ENCODE measurements at regions not wholly inside any gene's neighbourhood (a gene's known extent, or its start where the extent isn't known, plus 50 kb on each side); places are given as distances from the start of the nearest gene placed in this dataset.

DNA sequence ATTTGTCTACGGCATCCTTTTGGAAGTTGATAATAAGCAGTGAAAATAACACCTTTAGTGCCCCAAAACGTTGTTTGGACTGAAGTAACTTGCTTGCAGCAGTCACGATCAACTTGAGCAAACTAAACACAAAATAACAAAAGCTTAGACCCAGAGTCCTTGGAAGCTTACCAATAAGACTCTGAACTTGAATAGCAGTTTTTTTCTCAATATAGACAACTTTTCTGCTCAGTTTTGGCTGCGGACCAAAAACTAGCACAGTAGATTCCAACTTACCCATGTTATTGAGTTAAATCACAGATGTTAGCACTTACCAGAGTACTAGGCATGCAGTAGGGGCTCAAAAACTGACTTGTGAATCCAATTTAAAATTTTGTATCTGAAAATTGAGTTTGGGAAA lies 746.9 kb downstream of the PCDH19 start:
- Histone ChIP-seq H3K23me2 (ENCODE audit: low read depth, low read length) (no peaks in the 10 kb centered on the region), H3K9ac (replicated peaks in 1 of 4; ENCODE audit: extremely low read depth in 1 of 4, low read depth in 3 of 4, low read length in 3 of 4) (no peak overlapping the region), H3K27ac (ENCODE audit: low read depth, low read length) (no peak overlapping the region), H2BK15ac (ENCODE audit: low read length) (no peak overlapping the region), H4K8ac (ENCODE audit: extremely low read depth, insufficient read depth, low read length) (no peak overlapping the region), H3K9me3 (ENCODE audit: insufficient read depth in 2 of 2, low read depth in 1 of 2, low read length in 1 of 2) (no peaks in the 10 kb centered on the region), H3K4me2 (ENCODE audit: insufficient read depth in 1 of 2, low read depth in 2 of 2, low read length in 2 of 2) (no peak overlapping the region), H4K5ac (ENCODE audit: insufficient read length, low read depth, low read length) (no peak overlapping the region), H3K4me3 (ENCODE audit: extremely low read depth in 1 of 4, insufficient read depth in 2 of 4, low read depth in 3 of 4, low read length in 4 of 4) (no peak overlapping the region), H3K18ac (ENCODE audit: extremely low read depth, low read length) (no peak overlapping the region), H3K23ac (ENCODE audit: insufficient read length) (no peak overlapping the region), H3K14ac (ENCODE audit: insufficient read length) (no peak overlapping the region), H4K20me1 (replicated peaks in 1 of 2; ENCODE audit: control insufficient read depth in 1 of 2, insufficient read depth in 2 of 2, low read length in 2 of 2) (no peaks in the 10 kb centered on the region), H3K4ac (replicated peaks; ENCODE audit: insufficient read length, low read depth, low read length) (no peak overlapping the region), H2BK120ac (replicated peaks; ENCODE audit: low read depth, low read length) (no peak overlapping the region), H3K4me1 (replicated peaks in 1 of 4; ENCODE audit: control insufficient read depth in 3 of 4, insufficient read depth in 4 of 4, low read length in 3 of 4) (no peaks in the 10 kb centered on the region), H4K91ac (replicated peaks; ENCODE audit: insufficient read length, low read length) (no peak overlapping the region), H2AK5ac (ENCODE audit: low read depth, low read length) (no peak overlapping the region), H3K79me2 (ENCODE audit: control insufficient read depth in 1 of 2, insufficient read depth in 2 of 2, low read length in 2 of 2) (no peaks in the 10 kb centered on the region), H3K36me3 (ENCODE audit: control insufficient read depth in 2 of 4, insufficient read depth in 4 of 4, low read length in 3 of 4) (no peaks in the 10 kb centered on the region), H2BK20ac (ENCODE audit: low read length) (no peak overlapping the region), H3K56ac (replicated peaks; ENCODE audit: insufficient read length, low read depth, low read length) (no peak overlapping the region), H2BK5ac (ENCODE audit: low read depth, low read length) (no peak overlapping the region), H3K27me3 (replicated peaks in 1 of 4; ENCODE audit: control insufficient read depth in 3 of 4, extremely low read depth in 1 of 4, insufficient read depth in 3 of 4, low read length in 3 of 4) (no peaks in the 10 kb centered on the region), H2BK12ac (ENCODE audit: low read depth, low read length) (no peak overlapping the region), H2AFZ (ENCODE audit: low read length) (no peak overlapping the region), H3K79me1 (ENCODE audit: low read depth, low read length) (no peaks in the 10 kb centered on the region)
- ChIA-PET CTCF (ENCODE audit: partially characterized antibody) (no interaction called here), POLR2A (ENCODE audit: partially characterized antibody) (no interaction called here)
- FAIRE-seq, result no peak
- DNase-seq (ENCODE audit: low read depth in 1 of 2, low spot score in 2 of 2), result no peak
- 90% methylated on average over 3 of the region's 4 CpGs; no CpG with 5 or more reads in 1 of the 2 experiments for WGBS, 2 experiments (ENCODE audit: extremely low coverage in 1 of 2, insufficient coverage in 1 of 2, insufficient read length in 1 of 2, insufficient replicate concordance in 2 of 2, low coverage in 1 of 2, low lambda C conversion rate in 2 of 2, missing lambda C conversion rate in 1 of 2)
- TF ChIP-seq POLR2A (IDR thresholded peaks at IDR 0.05; ENCODE audit: control extremely low read depth in 1 of 2, low read depth in 2 of 2, low read length in 2 of 2) (no peak), SAP30 (IDR thresholded peaks at IDR 0.05; ENCODE audit: insufficient read depth, insufficient replicate concordance, low read length) (no peak), HDAC6 (IDR thresholded peaks at IDR 0.05; ENCODE audit: low read depth, low read length) (no peak), RFX5 (IDR thresholded peaks at IDR 0.05; ENCODE audit: borderline replicate concordance, low read depth, low read length) (no peak), FOSL1 (IDR thresholded peaks at IDR 0.05; ENCODE audit: insufficient read depth, low read depth, low read length) (no peak), BCL11A (IDR thresholded peaks at IDR 0.05; ENCODE audit: low read depth in 2 of 2, low read length in 2 of 2) (no peak), TEAD4 (IDR thresholded peaks at IDR 0.05; ENCODE audit: low read depth, low read length) (no peak), SIN3A (conservative IDR thresholded peaks at IDR 0.05 in 1 of 2, IDR thresholded peaks at IDR 0.05 in 1 of 2; ENCODE audit: low read depth in 1 of 2, low read length in 2 of 2) (no peak), RXRA (IDR thresholded peaks at IDR 0.05; ENCODE audit: insufficient read depth, low read depth, low read length) (no peak), CEBPB (IDR thresholded peaks at IDR 0.05; ENCODE audit: low read depth, low read length) (no peak), RBBP5 (IDR thresholded peaks at IDR 0.05; ENCODE audit: borderline replicate concordance, low read depth, low read length) (no peak)
- TF ChIP-seq, protein P1, sequence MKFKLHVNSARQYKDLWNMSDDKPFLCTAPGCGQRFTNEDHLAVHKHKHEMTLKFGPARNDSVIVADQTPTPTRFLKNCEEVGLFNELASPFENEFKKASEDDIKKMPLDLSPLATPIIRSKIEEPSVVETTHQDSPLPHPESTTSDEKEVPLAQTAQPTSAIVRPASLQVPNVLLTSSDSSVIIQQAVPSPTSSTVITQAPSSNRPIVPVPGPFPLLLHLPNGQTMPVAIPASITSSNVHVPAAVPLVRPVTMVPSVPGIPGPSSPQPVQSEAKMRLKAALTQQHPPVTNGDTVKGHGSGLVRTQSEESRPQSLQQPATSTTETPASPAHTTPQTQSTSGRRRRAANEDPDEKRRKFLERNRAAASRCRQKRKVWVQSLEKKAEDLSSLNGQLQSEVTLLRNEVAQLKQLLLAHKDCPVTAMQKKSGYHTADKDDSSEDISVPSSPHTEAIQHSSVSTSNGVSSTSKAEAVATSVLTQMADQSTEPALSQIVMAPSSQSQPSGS (IDR thresholded peaks at IDR 0.05; ENCODE audit: low read length), result no peak
- TF ChIP-seq, protein P2, sequence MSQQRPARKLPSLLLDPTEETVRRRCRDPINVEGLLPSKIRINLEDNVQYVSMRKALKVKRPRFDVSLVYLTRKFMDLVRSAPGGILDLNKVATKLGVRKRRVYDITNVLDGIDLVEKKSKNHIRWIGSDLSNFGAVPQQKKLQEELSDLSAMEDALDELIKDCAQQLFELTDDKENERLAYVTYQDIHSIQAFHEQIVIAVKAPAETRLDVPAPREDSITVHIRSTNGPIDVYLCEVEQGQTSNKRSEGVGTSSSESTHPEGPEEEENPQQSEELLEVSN (IDR thresholded peaks at IDR 0.05), result no peak

Data from H1 (cell line).